Neural progenitor cell (in vitro differentiated cells): ENCODE measurements at regions not wholly inside any gene's neighbourhood (a gene's known extent, or its start where the extent isn't known, plus 50 kb on each side); places are given as distances from the start of the nearest gene placed in this dataset.

Experiments
- DNase-seq: peaks from one replicate; pipeline ENCODE4 v3.0.0-alpha.2; 2016; ENCODE audit warnings: low spot score
- H2AFZ ChIP-seq: fragments of 200-600 bp; sonication (generic); replicated peaks from 2 replicates; pipeline ENCODE4 v1.6.1; 2016; ENCODE audit warnings: antibody characterized with exemption
- H3F3A ChIP-seq: fragments of 200-600 bp; sonication (generic); 2 replicates; pipeline ENCODE4 v1.6.1; 2016; ENCODE audit warnings: antibody characterized with exemption, low read depth
- H3K27ac ChIP-seq: fragments of 200-600 bp; sonication (generic); 2 replicates; pipeline ENCODE4 v1.5.1; 2016; ENCODE audit warnings: mild to moderate bottlenecking
- H3K27me3 ChIP-seq: fragments of 200-600 bp; sonication (generic); 2 replicates; pipeline ENCODE4 v1.6.1; 2016; ENCODE audit warnings: mild to moderate bottlenecking, moderate library complexity
- H3K36me3 ChIP-seq: fragments of 200-600 bp; sonication (generic); 2 replicates; pipeline ENCODE4 v1.5.1; 2016
- H3K4me1 ChIP-seq: fragments of 200-600 bp; sonication (generic); 2 replicates; pipeline ENCODE4 v1.6.1; 2016; ENCODE audit warnings: mixed run types
- H3K4me2 ChIP-seq: fragments of 200-600 bp; sonication (generic); 2 replicates; pipeline ENCODE4 v1.6.1; 2016
- H3K4me3 ChIP-seq: fragments of 200-600 bp; sonication (generic); 2 replicates; pipeline ENCODE4 v1.5.1; 2016
- H3K79me2 ChIP-seq: fragments of 200-600 bp; sonication (generic); 2 replicates; pipeline ENCODE4 v1.6.1; 2016; ENCODE audit warnings: low read depth
- H3K9ac ChIP-seq: fragments of 200-600 bp; sonication (generic); 2 replicates; pipeline ENCODE4 v1.6.1; 2016
- H3K9me3 ChIP-seq: fragments of 200-600 bp; sonication (generic); 2 replicates; pipeline ENCODE4 v1.5.1; 2016; ENCODE audit warnings: low read depth
- H4K20me1 ChIP-seq: fragments of 200-600 bp; sonication (generic); 2 replicates; pipeline ENCODE4 v1.6.1; 2016; ENCODE audit warnings: low read depth
- H3K27ac Mint-ChIP-seq: 3 replicates; pipeline ENCODE4 v1.8.0; 2021; ENCODE audit warnings: mixed read lengths
- H3K27me3 Mint-ChIP-seq: 2 replicates; pipeline ENCODE4 v1.8.0; 2022; ENCODE audit warnings: low read depth, mild to moderate bottlenecking, inconsistent platforms, moderate library complexity, mixed read lengths; ENCODE audit not compliant: insufficient read depth
- H3K36me3 Mint-ChIP-seq: 3 replicates; pipeline ENCODE4 v1.8.0; 2021; ENCODE audit warnings: mixed read lengths
- H3K4me1 Mint-ChIP-seq: 3 replicates; pipeline ENCODE4 v1.8.0; 2021; ENCODE audit warnings: mixed read lengths
- H3K4me3 Mint-ChIP-seq: 3 replicates; pipeline ENCODE4 v1.8.0; 2021; ENCODE audit warnings: mild to moderate bottlenecking, moderate library complexity, mixed read lengths
- H3K9me3 Mint-ChIP-seq: 3 replicates; pipeline ENCODE4 v1.8.0; 2020; ENCODE audit warnings: mixed read lengths
- CTCF ChIP-seq: fragments of 200-600 bp; sonication (generic); IDR thresholded peaks from 2 replicates; pipeline ENCODE4 v1.5.1; 2017; ENCODE audit warnings: antibody characterized with exemption, mild to moderate bottlenecking
- EZH2 ChIP-seq: fragments of 200-600 bp; sonication (generic); IDR thresholded peaks from 2 replicates; pipeline ENCODE4 v1.6.1; 2017; ENCODE audit warnings: antibody characterized with exemption, mild to moderate bottlenecking, moderate library complexity
- EZH2phosphoT487 ChIP-seq: fragments of 200-600 bp; sonication (generic); IDR thresholded peaks from 2 replicates; pipeline ENCODE4 v1.6.1; 2017; ENCODE audit warnings: antibody characterized with exemption

DNA sequence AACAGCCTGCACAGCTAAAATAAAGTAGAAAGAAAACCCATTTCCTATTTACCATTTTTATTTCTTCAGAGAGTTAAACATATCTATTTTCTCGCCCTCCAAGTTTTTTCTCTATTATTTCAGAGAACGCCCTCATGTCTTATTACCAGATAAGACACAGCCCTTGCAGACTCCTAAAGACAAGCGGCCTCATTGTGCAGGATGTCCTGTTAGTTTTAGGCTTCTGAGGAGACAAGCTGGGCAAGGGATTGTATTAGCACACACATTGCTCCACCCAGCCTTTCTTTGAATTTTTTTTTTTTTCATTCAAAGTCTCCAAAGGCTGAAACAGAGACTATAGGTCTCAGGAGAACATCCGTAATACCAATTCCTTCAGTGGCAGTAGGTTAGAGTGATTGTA lies 101.8 kb upstream of the UBL3 start:
- H3K27me3 ChIP-seq = no peaks in the 10 kb centered on the region
- H3K9me3 Mint-ChIP-seq = no peaks in the 10 kb centered on the region
- H3K36me3 ChIP-seq = no peaks in the 10 kb centered on the region
- H3F3A ChIP-seq = no peaks in the 10 kb centered on the region
- H3K4me1 Mint-ChIP-seq = peaks cover 13% of the 10 kb centered on the region
- H3K4me3 Mint-ChIP-seq = no peak overlapping the region
- no peak overlapping the region for H3K9ac ChIP-seq
- no peaks in the 10 kb centered on the region for H4K20me1 ChIP-seq
- no peak for DNase-seq
- no peaks in the 10 kb centered on the region for H3K79me2 ChIP-seq
- H3K4me1 ChIP-seq = peaks cover 16% of the 10 kb centered on the region
- no peak overlapping the region for H3K27ac Mint-ChIP-seq
- no peaks in the 10 kb centered on the region for H3K27me3 Mint-ChIP-seq
- H3K36me3 Mint-ChIP-seq = no peaks in the 10 kb centered on the region
- peak overlapping the region; percentile 9 for H2AFZ ChIP-seq
- H3K27ac ChIP-seq = no peak overlapping the region
- TF ChIP-seq EZH2 = no peak
- no peak for TF ChIP-seq CTCF
- no peak overlapping the region for H3K4me2 ChIP-seq
- H3K4me3 ChIP-seq = no peak overlapping the region
- no peaks in the 10 kb centered on the region for H3K9me3 ChIP-seq

GRCh38 chr13:29948791-29949190 lies 98.4 kb upstream of the UBL3 start:
- H3K27ac ChIP-seq = no peak overlapping the region
- peaks cover 6% of the 10 kb centered on the region for H3K9me3 Mint-ChIP-seq
- H3K4me2 ChIP-seq = no peak overlapping the region
- no peak for DNase-seq
- H3K4me3 Mint-ChIP-seq = no peak overlapping the region
- H3K4me1 Mint-ChIP-seq = peaks cover 4% of the 10 kb centered on the region
- no peaks in the 10 kb centered on the region for H3F3A ChIP-seq
- H3K27me3 ChIP-seq = no peaks in the 10 kb centered on the region
- no peak overlapping the region for H2AFZ ChIP-seq
- H3K27me3 Mint-ChIP-seq = no peaks in the 10 kb centered on the region
- H3K79me2 ChIP-seq = no peaks in the 10 kb centered on the region
- no peak overlapping the region for H3K9ac ChIP-seq
- peaks cover 7% of the 10 kb centered on the region for H3K4me1 ChIP-seq
- TF ChIP-seq EZH2 = no peak
- no peak for TF ChIP-seq CTCF
- no peak overlapping the region for H3K27ac Mint-ChIP-seq
- no peaks in the 10 kb centered on the region for H3K9me3 ChIP-seq
- no peaks in the 10 kb centered on the region for H3K36me3 ChIP-seq
- no peaks in the 10 kb centered on the region for H4K20me1 ChIP-seq
- H3K4me3 ChIP-seq = no peak overlapping the region
- no peaks in the 10 kb centered on the region for H3K36me3 Mint-ChIP-seq

- H3K27me3 ChIP-seq = no peaks in the 10 kb centered on the region
- Mint-ChIP-seq H3K36me3 (no peaks in the 10 kb centered on the region), H3K9me3 (peaks cover 6% of the 10 kb centered on the region), H3K4me1 (peaks cover 4% of the 10 kb centered on the region), H3K27me3 (no peaks in the 10 kb centered on the region), H3K4me3 (no peak overlapping the region), H3K27ac (peak overlapping the region; percentile 13)
- DNase-seq = no peak
- H3K9me3 ChIP-seq = no peaks in the 10 kb centered on the region
- no peak overlapping the region for H3K9ac ChIP-seq
- H3K4me3 ChIP-seq = no peak overlapping the region
- no peak overlapping the region for H3K27ac ChIP-seq
- no peaks in the 10 kb centered on the region for H3K36me3 ChIP-seq
- TF ChIP-seq CTCF (no peak), EZH2 (no peak), EZH2phosphoT487 (no peak)
- no peaks in the 10 kb centered on the region for H4K20me1 ChIP-seq
- no peak overlapping the region for H3K4me2 ChIP-seq
- no peaks in the 10 kb centered on the region for H3K79me2 ChIP-seq
- peaks cover 7% of the 10 kb centered on the region for H3K4me1 ChIP-seq
- H2AFZ ChIP-seq = peak overlapping the region; percentile 13
- H3F3A ChIP-seq = no peaks in the 10 kb centered on the region
Measured at GRCh38 chr13:29948244-29948643, 97.8 kb upstream of the UBL3 start.

- H2AFZ ChIP-seq = peak overlapping the region; percentile 13
- no peak overlapping the region for H3K9ac ChIP-seq
- no peaks in the 10 kb centered on the region for H3K9me3 ChIP-seq
- no peak overlapping the region for H3K4me2 ChIP-seq
- H3F3A ChIP-seq = no peaks in the 10 kb centered on the region
- H3K36me3 Mint-ChIP-seq = no peaks in the 10 kb centered on the region
- DNase-seq = no peak
- peaks cover 7% of the 10 kb centered on the region for H3K4me1 ChIP-seq
- TF ChIP-seq CTCF (no peak), EZH2phosphoT487 (no peak)
- no peak overlapping the region for H3K4me3 ChIP-seq
- H3K27me3 Mint-ChIP-seq = no peaks in the 10 kb centered on the region
- H3K36me3 ChIP-seq = no peaks in the 10 kb centered on the region
- no peaks in the 10 kb centered on the region for H3K79me2 ChIP-seq
- peaks cover 6% of the 10 kb centered on the region for H3K9me3 Mint-ChIP-seq
- H3K27ac Mint-ChIP-seq = peak overlapping the region; percentile 13
- H3K27me3 ChIP-seq = no peaks in the 10 kb centered on the region
- H3K27ac ChIP-seq = no peak overlapping the region
- H3K4me3 Mint-ChIP-seq = no peak overlapping the region
- peaks cover 4% of the 10 kb centered on the region for H3K4me1 Mint-ChIP-seq
- H4K20me1 ChIP-seq = no peaks in the 10 kb centered on the region
Measured at GRCh38 chr13:29947839-29948238, 97.4 kb upstream of the UBL3 start.
